ENCODE measurements at regions not wholly inside any gene's neighbourhood (a gene's known extent, or its start where the extent isn't known, plus 50 kb on each side); places are given as distances from the start of the nearest gene placed in this dataset.
"Not testable (repeated sequence)": the region's sequence is repeated elsewhere in the genome, so short reads cannot be mapped to it uniquely, and the experiment has no call there.

DNA sequence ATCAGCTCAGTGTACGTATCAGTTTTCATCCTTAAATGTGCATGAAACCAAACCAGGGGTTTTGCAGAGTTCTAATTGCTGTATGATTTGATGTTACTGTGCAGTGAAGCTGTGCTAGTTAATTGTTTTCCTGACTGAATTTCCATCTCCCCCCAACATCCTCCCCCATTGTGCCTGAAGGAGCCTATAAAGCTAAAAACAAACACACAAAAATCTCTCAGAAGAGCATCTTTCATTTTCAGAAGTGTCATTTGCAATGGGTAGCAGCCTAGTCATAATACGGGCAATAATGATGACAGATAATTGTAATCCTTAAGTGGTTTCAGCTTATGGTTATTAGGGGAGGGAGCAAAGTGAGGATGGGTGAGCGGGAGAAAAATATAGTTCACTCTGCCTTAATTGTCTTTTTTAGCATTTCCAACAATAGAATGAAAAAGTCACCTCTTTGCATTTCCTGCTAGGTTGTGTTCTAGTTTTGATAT lies 207.9 kb upstream of the TBL1XR1 start:
- no peaks in the 10 kb centered on the region for H3K27me3 ChIP-seq (ENCODE audit: low read depth, low read length)
- no peaks in the 10 kb centered on the region for H3K4me1 ChIP-seq (ENCODE audit: control insufficient read depth in 1 of 2, insufficient read depth in 2 of 2, low read length in 2 of 2)
- H3K9me3 ChIP-seq (ENCODE audit: control insufficient read depth in 1 of 2, low read length in 2 of 2) = no peaks in the 10 kb centered on the region
- no peak overlapping the region for H3K4me3 ChIP-seq (ENCODE audit: low read depth in 1 of 2, low read length in 2 of 2)
- H3K36me3 ChIP-seq (ENCODE audit: control insufficient read depth in 1 of 2, insufficient read depth in 2 of 2, low read length in 2 of 2) = no peaks in the 10 kb centered on the region
- H3K27ac ChIP-seq (ENCODE audit: low read length) = no peak overlapping the region

DNA sequence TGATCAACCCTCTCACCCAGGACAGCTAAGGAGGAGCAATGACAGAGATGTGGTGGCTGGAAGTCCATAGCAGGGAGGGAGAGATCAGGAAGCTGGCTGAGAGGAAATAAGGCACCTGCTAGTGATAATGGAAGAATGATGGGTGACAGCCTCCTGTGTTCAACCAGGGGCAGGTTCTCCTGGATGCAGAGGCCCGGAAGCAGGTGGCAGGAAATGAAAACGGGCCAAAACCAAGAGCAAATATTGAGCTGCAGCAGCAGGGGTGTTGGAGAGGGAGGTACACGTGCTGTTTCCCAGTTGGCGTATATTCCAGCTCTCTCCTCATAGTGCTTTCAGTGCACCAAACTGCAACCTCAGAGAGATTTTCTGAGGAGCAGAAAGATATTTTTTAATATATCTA lies 213.4 kb upstream of the TBL1XR1 start:
- Histone ChIP-seq H3K4me3 (ENCODE audit: low read depth in 1 of 2, low read length in 2 of 2) (no peak overlapping the region), H3K27ac (ENCODE audit: low read length) (no peak overlapping the region), H3K27me3 (ENCODE audit: low read depth, low read length) (no peaks in the 10 kb centered on the region), H3K9me3 (ENCODE audit: control insufficient read depth in 1 of 2, low read length in 2 of 2) (no peaks in the 10 kb centered on the region), H3K4me1 (ENCODE audit: control insufficient read depth in 1 of 2, insufficient read depth in 2 of 2, low read length in 2 of 2) (peaks cover 0 to 5% of the 10 kb centered on the region in 2 donors), H3K36me3 (ENCODE audit: control insufficient read depth in 1 of 2, insufficient read depth in 2 of 2, low read length in 2 of 2) (no peaks in the 10 kb centered on the region)

DNA sequence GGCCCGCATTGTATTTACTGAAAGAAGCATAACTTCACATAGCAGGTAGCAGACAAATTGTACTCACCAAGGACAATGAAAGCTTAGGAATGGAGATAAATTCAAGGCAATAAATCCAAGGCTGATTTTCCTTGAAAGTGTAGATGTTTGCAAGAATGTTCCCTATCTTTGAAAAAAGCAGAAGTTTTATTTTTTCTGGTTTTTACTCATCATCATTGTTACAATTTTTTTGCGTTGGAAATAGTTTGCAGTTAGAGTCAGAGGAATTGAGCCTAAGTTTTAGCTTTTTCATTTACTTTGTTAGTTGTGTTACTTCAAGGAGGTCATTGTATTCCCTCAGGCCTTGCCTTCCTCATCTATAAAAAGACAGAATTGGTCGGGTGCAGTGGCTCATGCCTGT lies 213.9 kb upstream of the TBL1XR1 start:
- Histone ChIP-seq H3K27ac (ENCODE audit: low read length) (no peak overlapping the region), H3K4me3 (ENCODE audit: low read depth in 1 of 2, low read length in 2 of 2) (no peak overlapping the region), H3K36me3 (ENCODE audit: control insufficient read depth in 1 of 2, insufficient read depth in 2 of 2, low read length in 2 of 2) (no peaks in the 10 kb centered on the region), H3K4me1 (ENCODE audit: control insufficient read depth in 1 of 2, insufficient read depth in 2 of 2, low read length in 2 of 2) (peaks cover 0 to 5% of the 10 kb centered on the region in 2 donors), H3K9me3 (ENCODE audit: control insufficient read depth in 1 of 2, low read length in 2 of 2) (no peaks in the 10 kb centered on the region), H3K27me3 (ENCODE audit: low read depth, low read length) (no peaks in the 10 kb centered on the region)

DNA sequence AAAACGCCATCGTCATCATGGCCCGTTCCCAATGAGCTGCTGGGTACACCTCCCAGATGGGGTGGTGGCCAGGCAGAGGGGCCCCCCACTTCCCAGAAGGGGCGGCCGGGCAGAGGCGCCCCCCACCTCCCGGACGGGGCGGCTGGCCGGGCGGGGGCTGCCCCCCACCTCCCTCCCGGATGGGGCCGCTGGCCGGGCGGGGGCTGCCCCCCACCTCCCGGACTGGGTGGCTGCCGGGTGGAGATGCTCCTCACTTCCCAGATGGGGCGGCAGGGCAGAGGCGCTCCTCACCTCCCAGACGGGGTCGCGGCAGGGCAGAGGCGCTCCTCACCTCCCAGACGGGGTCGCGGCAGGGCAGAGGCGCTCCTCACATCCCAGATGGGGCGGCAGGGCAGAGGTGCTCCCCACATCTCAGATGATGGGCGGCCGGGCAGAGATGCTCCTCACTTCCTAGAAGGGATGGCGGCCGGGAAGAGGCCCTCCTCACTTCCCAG lies 215.4 kb upstream of the TBL1XR1 start:
- H3K27me3 ChIP-seq (ENCODE audit: low read depth, low read length); H3K4me1 ChIP-seq (ENCODE audit: control insufficient read depth in 1 of 2, insufficient read depth in 2 of 2, low read length in 2 of 2); H3K27ac ChIP-seq (ENCODE audit: low read length); H3K9me3 ChIP-seq (ENCODE audit: control insufficient read depth in 1 of 2, low read length in 2 of 2); H3K4me3 ChIP-seq (ENCODE audit: low read depth in 1 of 2, low read length in 2 of 2); H3K36me3 ChIP-seq (ENCODE audit: control insufficient read depth in 1 of 2, insufficient read depth in 2 of 2, low read length in 2 of 2): not testable (repeated sequence)

DNA sequence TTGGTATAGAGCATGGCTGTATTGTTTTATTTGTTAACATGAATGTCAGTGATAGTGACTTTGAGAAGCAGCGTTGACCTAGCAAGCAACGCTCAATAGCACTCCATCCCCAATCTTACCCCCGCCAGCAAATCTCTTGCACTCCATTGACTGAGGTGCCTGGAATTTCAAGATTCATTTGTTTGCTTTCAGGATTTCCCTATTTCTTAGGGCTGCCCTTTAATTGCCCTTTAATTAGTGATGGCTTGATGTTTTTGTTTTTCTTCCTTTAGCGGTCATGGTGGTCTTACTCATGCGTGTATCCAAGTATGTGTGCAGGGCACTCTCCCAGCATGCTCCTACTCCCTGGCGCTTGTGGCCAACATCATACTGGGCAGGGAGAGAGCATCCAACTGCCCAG lies 216.8 kb upstream of the TBL1XR1 start:
- no peaks in the 10 kb centered on the region for H3K27me3 ChIP-seq (ENCODE audit: low read depth, low read length)
- no peak overlapping the region for H3K27ac ChIP-seq (ENCODE audit: low read length)
- no peaks in the 10 kb centered on the region for H3K36me3 ChIP-seq (ENCODE audit: control insufficient read depth in 1 of 2, insufficient read depth in 2 of 2, low read length in 2 of 2)
- H3K4me3 ChIP-seq (ENCODE audit: low read depth in 1 of 2, low read length in 2 of 2) = no peak overlapping the region
- H3K4me1 ChIP-seq (ENCODE audit: control insufficient read depth in 1 of 2, insufficient read depth in 2 of 2, low read length in 2 of 2) = peaks cover 0 to 5% of the 10 kb centered on the region in 2 donors
- no peaks in the 10 kb centered on the region for H3K9me3 ChIP-seq (ENCODE audit: control insufficient read depth in 1 of 2, low read length in 2 of 2)

DNA sequence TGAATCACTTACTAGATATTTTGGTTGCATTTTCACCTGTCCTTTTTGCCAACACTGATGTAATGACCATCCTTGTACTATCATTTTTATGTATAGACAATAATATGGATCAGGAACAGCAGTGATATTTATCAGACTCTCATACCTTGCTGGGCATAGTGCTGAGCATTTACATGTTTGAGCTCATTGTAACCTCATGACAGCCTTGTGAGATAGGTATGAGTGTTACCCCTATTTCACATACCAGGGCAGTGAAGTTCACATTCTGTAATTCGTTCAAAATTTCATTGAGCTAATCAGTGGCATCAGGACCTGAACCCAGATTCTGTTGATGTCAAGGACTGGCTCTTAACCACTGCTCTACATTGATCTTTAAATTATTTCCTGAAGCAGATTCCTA lies 221.5 kb upstream of the TBL1XR1 start:
- Histone ChIP-seq H3K4me1 (ENCODE audit: control insufficient read depth in 1 of 2, insufficient read depth in 2 of 2, low read length in 2 of 2) (no peaks in the 10 kb centered on the region), H3K27ac (ENCODE audit: low read length) (no peak overlapping the region), H3K4me3 (ENCODE audit: low read depth in 1 of 2, low read length in 2 of 2) (no peak overlapping the region), H3K27me3 (ENCODE audit: low read depth, low read length) (no peaks in the 10 kb centered on the region), H3K9me3 (ENCODE audit: control insufficient read depth in 1 of 2, low read length in 2 of 2) (no peaks in the 10 kb centered on the region), H3K36me3 (ENCODE audit: control insufficient read depth in 1 of 2, insufficient read depth in 2 of 2, low read length in 2 of 2) (no peaks in the 10 kb centered on the region)

DNA sequence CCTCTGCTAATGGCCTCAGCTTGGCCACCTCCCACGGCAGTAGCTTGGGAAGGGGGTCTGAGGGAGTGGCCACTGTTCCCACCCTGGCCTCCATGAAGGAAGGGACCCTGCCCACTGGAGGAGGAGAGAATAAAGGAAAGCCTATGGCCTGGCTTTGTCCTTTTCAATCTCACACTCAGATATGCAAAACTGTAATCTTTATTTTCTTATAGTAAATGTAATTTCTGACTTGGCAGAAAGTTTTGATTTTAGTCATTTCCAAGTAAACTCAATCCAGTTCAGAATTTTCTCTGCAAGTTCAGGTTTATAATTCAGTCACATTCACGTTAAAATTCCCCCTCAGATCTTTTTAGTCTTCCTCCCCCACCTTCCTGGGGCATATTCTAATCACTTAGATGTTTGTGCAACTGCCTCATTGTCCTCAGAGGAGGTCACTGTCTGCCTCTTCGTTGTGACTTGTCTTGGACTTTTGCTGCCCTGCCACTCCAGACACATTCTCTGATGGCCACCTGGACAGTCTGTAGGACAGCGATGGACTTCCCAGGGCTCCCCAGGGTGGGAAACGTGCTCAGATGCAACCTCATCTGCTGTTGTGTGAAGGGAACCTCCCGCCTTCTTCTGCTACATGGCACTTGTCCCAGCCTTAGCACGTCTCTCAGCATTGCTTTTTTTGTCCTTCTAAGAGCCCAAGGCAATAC lies 222.8 kb upstream of the TBL1XR1 start:
- H3K4me3 ChIP-seq (ENCODE audit: low read depth in 1 of 2, low read length in 2 of 2) = no peak overlapping the region
- H3K27me3 ChIP-seq (ENCODE audit: low read depth, low read length) = no peaks in the 10 kb centered on the region
- H3K27ac ChIP-seq (ENCODE audit: low read length) = no peak overlapping the region
- H3K4me1 ChIP-seq (ENCODE audit: control insufficient read depth in 1 of 2, insufficient read depth in 2 of 2, low read length in 2 of 2) = no peaks in the 10 kb centered on the region
- no peaks in the 10 kb centered on the region for H3K9me3 ChIP-seq (ENCODE audit: control insufficient read depth in 1 of 2, low read length in 2 of 2)
- H3K36me3 ChIP-seq (ENCODE audit: control insufficient read depth in 1 of 2, insufficient read depth in 2 of 2, low read length in 2 of 2) = no peaks in the 10 kb centered on the region

DNA sequence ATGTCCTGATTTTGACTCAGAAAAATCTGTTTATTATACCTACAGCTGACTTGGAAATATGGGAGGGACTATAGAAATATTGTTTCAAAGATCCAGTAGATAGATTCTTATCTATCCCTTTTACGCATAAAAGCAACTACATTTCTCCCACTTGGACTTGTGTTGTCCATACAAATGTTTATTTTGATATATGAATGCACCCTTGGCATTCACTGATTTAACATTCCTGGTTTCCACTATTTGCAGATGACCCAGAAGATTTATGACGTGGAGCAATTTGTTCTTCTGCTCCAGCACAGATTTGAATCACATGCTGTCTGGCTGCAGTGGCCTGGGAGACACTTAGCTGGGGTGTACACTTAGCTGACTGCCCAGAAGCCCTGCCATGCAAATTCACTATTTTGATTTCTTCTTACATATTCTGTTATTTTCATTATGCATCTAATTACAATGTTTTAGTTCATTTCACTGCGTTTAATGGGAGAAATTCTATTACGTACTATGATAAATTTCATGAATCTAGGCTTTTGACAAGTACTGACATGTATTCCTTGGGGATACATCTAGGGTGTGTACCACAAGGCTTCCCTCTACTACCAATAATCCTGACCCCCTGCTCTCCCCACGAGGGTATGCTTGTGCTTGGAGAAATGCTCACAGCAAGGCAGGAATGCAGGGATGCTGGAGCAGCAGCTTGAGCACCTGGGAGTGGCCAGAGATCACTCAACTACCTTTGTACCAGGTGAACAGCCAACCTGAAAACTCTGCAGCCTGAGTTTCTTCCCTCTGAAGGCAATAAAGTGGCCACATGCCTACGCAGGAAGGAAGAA lies 223.6 kb upstream of the TBL1XR1 start:
- Histone ChIP-seq H3K4me1 (ENCODE audit: control insufficient read depth in 1 of 2, insufficient read depth in 2 of 2, low read length in 2 of 2) (no peaks in the 10 kb centered on the region), H3K4me3 (ENCODE audit: low read depth in 1 of 2, low read length in 2 of 2) (no peak overlapping the region), H3K36me3 (ENCODE audit: control insufficient read depth in 1 of 2, insufficient read depth in 2 of 2, low read length in 2 of 2) (no peaks in the 10 kb centered on the region), H3K27me3 (ENCODE audit: low read depth, low read length) (no peaks in the 10 kb centered on the region), H3K9me3 (ENCODE audit: control insufficient read depth in 1 of 2, low read length in 2 of 2) (no peaks in the 10 kb centered on the region), H3K27ac (ENCODE audit: low read length) (no peak overlapping the region)

DNA sequence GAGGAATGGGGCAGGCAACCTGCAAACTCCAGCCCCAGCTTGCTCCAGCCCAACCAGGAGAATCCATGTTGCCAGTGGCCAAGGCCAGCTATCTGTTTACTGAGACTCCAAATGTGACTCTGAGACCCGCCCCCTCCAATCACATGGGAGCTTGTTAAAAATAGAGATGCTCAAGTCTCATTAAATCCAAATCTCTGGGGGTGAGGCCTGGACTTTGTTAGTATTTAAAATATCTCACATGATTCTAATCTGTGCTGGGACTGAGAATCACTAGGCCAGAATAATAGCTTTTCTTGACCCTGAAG lies 224.2 kb upstream of the TBL1XR1 start:
- Histone ChIP-seq H3K9me3 (ENCODE audit: control insufficient read depth in 1 of 2, low read length in 2 of 2) (no peaks in the 10 kb centered on the region), H3K27me3 (ENCODE audit: low read depth, low read length) (no peaks in the 10 kb centered on the region), H3K27ac (ENCODE audit: low read length) (no peak overlapping the region), H3K4me1 (ENCODE audit: control insufficient read depth in 1 of 2, insufficient read depth in 2 of 2, low read length in 2 of 2) (no peaks in the 10 kb centered on the region), H3K4me3 (ENCODE audit: low read depth in 1 of 2, low read length in 2 of 2) (no peak overlapping the region), H3K36me3 (ENCODE audit: control insufficient read depth in 1 of 2, insufficient read depth in 2 of 2, low read length in 2 of 2) (no peaks in the 10 kb centered on the region)

DNA sequence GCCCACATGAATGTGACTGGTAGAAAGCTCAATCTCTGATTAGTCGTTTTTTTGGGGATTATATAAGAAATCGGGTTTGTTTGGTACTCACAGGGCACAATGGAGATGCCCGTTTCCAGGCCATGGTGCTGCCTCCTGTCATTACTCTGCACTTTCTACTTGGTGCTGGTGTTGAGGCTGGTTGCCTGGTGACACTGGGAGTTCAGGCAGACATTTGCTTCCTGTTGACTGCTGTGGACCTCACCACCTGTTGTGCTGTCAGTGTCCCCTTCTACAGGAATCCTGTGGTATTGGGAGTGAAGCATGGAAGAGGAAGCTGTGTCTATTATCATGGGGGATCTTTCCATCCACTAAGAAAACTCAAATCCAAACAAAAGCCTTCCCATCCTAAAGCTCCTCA lies 227.2 kb upstream of the TBL1XR1 start:
- no peaks in the 10 kb centered on the region for H3K27me3 ChIP-seq (ENCODE audit: low read depth, low read length)

DNA sequence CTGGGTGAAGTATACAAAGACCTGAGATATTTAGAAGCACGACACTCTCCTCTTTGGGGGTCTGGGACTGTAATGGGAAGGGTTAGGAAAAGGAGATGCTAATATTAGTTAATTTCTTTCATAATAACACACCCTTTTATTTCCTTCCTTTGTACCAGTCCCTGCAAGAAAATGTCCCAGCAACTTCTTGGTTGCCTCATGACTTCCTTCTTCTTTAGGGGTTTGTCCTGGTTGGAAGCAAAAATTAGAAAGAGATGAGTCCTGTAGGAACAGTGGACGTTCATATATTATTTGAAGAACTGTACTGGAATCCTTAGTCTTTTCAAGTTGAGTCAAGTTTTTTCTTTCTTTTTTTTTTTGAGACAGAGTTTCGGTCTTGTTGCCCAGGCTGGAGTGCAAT lies 227.8 kb upstream of the TBL1XR1 start:
- Histone ChIP-seq H3K9me3 (ENCODE audit: control insufficient read depth in 1 of 2, low read length in 2 of 2) (no peaks in the 10 kb centered on the region), H3K27me3 (ENCODE audit: low read depth, low read length) (no peaks in the 10 kb centered on the region), H3K4me1 (ENCODE audit: control insufficient read depth in 1 of 2, insufficient read depth in 2 of 2, low read length in 2 of 2) (no peaks in the 10 kb centered on the region), H3K4me3 (ENCODE audit: low read depth in 1 of 2, low read length in 2 of 2) (no peak overlapping the region), H3K27ac (ENCODE audit: low read length) (no peak overlapping the region), H3K36me3 (ENCODE audit: control insufficient read depth in 1 of 2, insufficient read depth in 2 of 2, low read length in 2 of 2) (no peaks in the 10 kb centered on the region)

More for the DNA sequence above, 227.2 kb upstream of the TBL1XR1 start:
- Histone ChIP-seq H3K4me3 (ENCODE audit: low read depth in 1 of 2, low read length in 2 of 2) (no peak overlapping the region), H3K27ac (ENCODE audit: low read length) (no peak overlapping the region), H3K4me1 (ENCODE audit: control insufficient read depth in 1 of 2, insufficient read depth in 2 of 2, low read length in 2 of 2) (no peaks in the 10 kb centered on the region), H3K36me3 (ENCODE audit: control insufficient read depth in 1 of 2, insufficient read depth in 2 of 2, low read length in 2 of 2) (no peaks in the 10 kb centered on the region), H3K9me3 (ENCODE audit: control insufficient read depth in 1 of 2, low read length in 2 of 2) (no peaks in the 10 kb centered on the region)

All from muscle layer of duodenum (tissue), 2 donors.